ENCODE measurements at regions not wholly inside any gene's neighbourhood (a gene's known extent, or its start where the extent isn't known, plus 50 kb on each side); places are given as distances from the start of the nearest gene placed in this dataset.

- DNase-seq (ENCODE audit: low read depth in 4 of 4, low spot score in 1 of 4), result no peak
These were observed 878.5 kb downstream of the USP25 start for GRCh38 chr21:16608209-16608830.

GRCh38 chr21:16619281-16619680 is 889.5 kb downstream of the USP25 start:
- DNase-seq (ENCODE audit: low read depth in 4 of 4, low spot score in 1 of 4), result no peak

- no peak for DNase-seq (ENCODE audit: low read depth in 4 of 4, low spot score in 1 of 4)
These were observed 891.1 kb downstream of the USP25 start for GRCh38 chr21:16620786-16621320.

GRCh38 chr21:16624479-16625118 is 888.2 kb upstream of the CXADR start:
- no peak for DNase-seq (ENCODE audit: low read depth in 4 of 4, low spot score in 1 of 4)

GRCh38 chr21:16625491-16625890 is 887.4 kb upstream of the CXADR start:
- DNase-seq (ENCODE audit: low read depth in 4 of 4, low spot score in 1 of 4), result no peak

GRCh38 chr21:16633831-16634459 is 878.9 kb upstream of the CXADR start:
- no peak for DNase-seq (ENCODE audit: low read depth in 4 of 4, low spot score in 1 of 4)

GRCh38 chr21:16634515-16634914 is 878.3 kb upstream of the CXADR start:
- DNase-seq (ENCODE audit: low read depth in 4 of 4, low spot score in 1 of 4), result no peak

- no peak for DNase-seq (ENCODE audit: low read depth in 4 of 4, low spot score in 1 of 4)
These were observed 872.4 kb upstream of the CXADR start for GRCh38 chr21:16640297-16641027.

- DNase-seq (ENCODE audit: low read depth in 4 of 4, low spot score in 1 of 4), result no peak
These were observed 870.5 kb upstream of the CXADR start for GRCh38 chr21:16642353-16642752.

GRCh38 chr21:16644685-16645084 is 868.2 kb upstream of the CXADR start:
- DNase-seq (ENCODE audit: low read depth in 4 of 4, low spot score in 1 of 4), result no peak

- no peak for DNase-seq (ENCODE audit: low read depth in 4 of 4, low spot score in 1 of 4)
These were observed 862.0 kb upstream of the CXADR start for GRCh38 chr21:16650714-16651366.

GRCh38 chr21:16651956-16652355 is 860.9 kb upstream of the CXADR start:
- no peak for DNase-seq (ENCODE audit: low read depth in 4 of 4, low spot score in 1 of 4)

GRCh38 chr21:16663436-16663835 is 849.4 kb upstream of the CXADR start:
- DNase-seq (ENCODE audit: low read depth in 4 of 4, low spot score in 1 of 4), result no peak

- no peak for DNase-seq (ENCODE audit: low read depth in 4 of 4, low spot score in 1 of 4)
These were observed 845.4 kb upstream of the CXADR start for GRCh38 chr21:16667395-16667794.

- DNase-seq (ENCODE audit: low read depth in 4 of 4, low spot score in 1 of 4), result no peak
These were observed 837.9 kb upstream of the CXADR start for GRCh38 chr21:16674949-16675348.

- DNase-seq (ENCODE audit: low read depth in 4 of 4, low spot score in 1 of 4), result no peak
These were observed 836.5 kb upstream of the CXADR start for GRCh38 chr21:16676391-16676790.

- no peak for DNase-seq (ENCODE audit: low read depth in 4 of 4, low spot score in 1 of 4)
These were observed 834.2 kb upstream of the CXADR start for GRCh38 chr21:16678429-16679160.

GRCh38 chr21:16695074-16695473 is 817.8 kb upstream of the CXADR start:
- no peak for DNase-seq (ENCODE audit: low read depth in 4 of 4, low spot score in 1 of 4)

- DNase-seq (ENCODE audit: low read depth in 4 of 4, low spot score in 1 of 4), result no peak
These were observed 805.6 kb upstream of the CXADR start for GRCh38 chr21:16707274-16707673.

GRCh38 chr21:16708101-16708835 is 804.6 kb upstream of the CXADR start:
- DNase-seq (ENCODE audit: low read depth in 4 of 4, low spot score in 1 of 4), result no peak

All from stimulated activated CD4-positive, alpha-beta T cell treated with anti-CD3 and anti-CD28 coated beads, Interleukin-1b, Interleukin-23, amount 100 ng/mL, for 24 hours (primary cell).